Gastrocnemius medialis (tissue), 4 donors: ENCODE measurements at regions not wholly inside any gene's neighbourhood (a gene's known extent, or its start where the extent isn't known, plus 50 kb on each side); places are given as distances from the start of the nearest gene placed in this dataset.

ENCODE experiments used
- POLR2A ChIP-seq, 2 donors: fragments of 450-650 bp; IDR thresholded peaks; one replicate each; pipeline ENCODE4 v1.6.1; 2017; ENCODE audit warnings: antibody characterized with exemption in 2 of 2, mild to moderate bottlenecking in 2 of 2, moderate library complexity in 2 of 2
- TF ChIP-seq, protein P1 (sequence below), 5 experiments: fragments of 450-650 bp in 3 of 5; fragments of 200-600 bp in 2 of 5; sonication (generic) in 2 of 5; IDR thresholded peaks in 4 of 5; conservative IDR thresholded peaks in 1 of 5; 1 replicate in 4 of 5; 2 replicates in 1 of 5; pipeline ENCODE4 v1.5.1; 2016 to 2019; ENCODE audit warnings: antibody characterized with exemption in 5 of 5, mild to moderate bottlenecking in 3 of 5, moderate library complexity in 3 of 5

- TF ChIP-seq POLR2A (IDR thresholded peaks at IDR 0.05): no peak
- TF ChIP-seq, protein P1, sequence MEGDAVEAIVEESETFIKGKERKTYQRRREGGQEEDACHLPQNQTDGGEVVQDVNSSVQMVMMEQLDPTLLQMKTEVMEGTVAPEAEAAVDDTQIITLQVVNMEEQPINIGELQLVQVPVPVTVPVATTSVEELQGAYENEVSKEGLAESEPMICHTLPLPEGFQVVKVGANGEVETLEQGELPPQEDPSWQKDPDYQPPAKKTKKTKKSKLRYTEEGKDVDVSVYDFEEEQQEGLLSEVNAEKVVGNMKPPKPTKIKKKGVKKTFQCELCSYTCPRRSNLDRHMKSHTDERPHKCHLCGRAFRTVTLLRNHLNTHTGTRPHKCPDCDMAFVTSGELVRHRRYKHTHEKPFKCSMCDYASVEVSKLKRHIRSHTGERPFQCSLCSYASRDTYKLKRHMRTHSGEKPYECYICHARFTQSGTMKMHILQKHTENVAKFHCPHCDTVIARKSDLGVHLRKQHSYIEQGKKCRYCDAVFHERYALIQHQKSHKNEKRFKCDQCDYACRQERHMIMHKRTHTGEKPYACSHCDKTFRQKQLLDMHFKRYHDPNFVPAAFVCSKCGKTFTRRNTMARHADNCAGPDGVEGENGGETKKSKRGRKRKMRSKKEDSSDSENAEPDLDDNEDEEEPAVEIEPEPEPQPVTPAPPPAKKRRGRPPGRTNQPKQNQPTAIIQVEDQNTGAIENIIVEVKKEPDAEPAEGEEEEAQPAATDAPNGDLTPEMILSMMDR (IDR thresholded peaks at IDR 0.05 in 4 of 5, conservative IDR thresholded peaks at IDR 0.05 in 1 of 5): no peak
Observed at GRCh38 chr1:8142955-8143629, 117.0 kb upstream of the ERRFI1 start.
